Stimulated activated CD4-positive, alpha-beta T cell treated with anti-CD3 and anti-CD28 coated beads, TNF-alpha, amount 100 ng/mL, for 48 hours (primary cell): ENCODE measurements at regions not wholly inside any gene's neighbourhood (a gene's known extent, or its start where the extent isn't known, plus 50 kb on each side); places are given as distances from the start of the nearest gene placed in this dataset.

Experiments
- DNase-seq, 3 donors: peaks; one replicate each; pipeline ENCODE4 v3.0.0-alpha.2; 2020; ENCODE audit warnings: low read depth in 3 of 3

DNA sequence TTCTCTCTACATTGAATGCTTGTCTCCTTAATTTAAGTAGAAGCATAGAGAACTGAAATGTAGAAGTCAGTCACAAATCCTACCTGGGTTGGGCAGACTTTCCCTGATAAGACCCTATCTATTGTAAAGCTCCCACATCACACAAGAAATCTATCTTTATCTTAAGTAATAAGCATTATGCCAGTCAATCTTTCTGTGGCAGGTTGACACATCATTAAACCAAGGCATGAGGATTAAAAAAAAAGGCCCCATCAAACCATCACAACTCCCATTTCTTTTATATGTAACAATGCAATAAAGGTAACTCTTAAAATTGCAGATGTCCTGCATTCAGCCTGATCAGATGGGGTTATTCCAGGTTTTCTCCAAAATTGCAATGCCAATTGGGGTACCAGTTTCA is 311.8 kb downstream of the TOX3 start:
- no peak for DNase-seq

- DNase-seq, result no peak
Measured at GRCh38 chr16:52234626-52235025, 312.3 kb downstream of the TOX3 start.

- no peak for DNase-seq
Measured at GRCh38 chr16:52229471-52229870, 317.5 kb downstream of the TOX3 start.

GRCh38 chr16:52227851-52228250 is 319.1 kb downstream of the TOX3 start:
- no peak for DNase-seq

DNA sequence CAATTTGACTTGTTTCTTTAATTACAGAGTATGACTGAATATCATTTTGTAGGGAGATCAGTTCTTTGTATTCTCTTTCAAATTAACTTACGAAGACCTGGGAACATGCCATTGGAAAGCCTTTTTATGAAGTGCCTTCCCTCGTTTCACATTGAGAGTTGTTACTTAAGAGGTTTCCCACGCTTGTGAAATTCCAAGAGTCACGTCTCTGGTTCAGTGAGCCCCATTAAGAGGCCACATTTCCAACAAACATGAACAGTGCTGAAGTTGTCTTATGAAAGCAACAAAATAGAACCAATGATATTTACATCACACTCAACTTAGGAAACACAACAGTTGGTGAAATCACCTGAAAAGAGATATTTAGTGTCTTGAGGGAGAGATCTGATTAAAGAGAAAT is 334.1 kb downstream of the TOX3 start:
- DNase-seq, result no peak

DNA sequence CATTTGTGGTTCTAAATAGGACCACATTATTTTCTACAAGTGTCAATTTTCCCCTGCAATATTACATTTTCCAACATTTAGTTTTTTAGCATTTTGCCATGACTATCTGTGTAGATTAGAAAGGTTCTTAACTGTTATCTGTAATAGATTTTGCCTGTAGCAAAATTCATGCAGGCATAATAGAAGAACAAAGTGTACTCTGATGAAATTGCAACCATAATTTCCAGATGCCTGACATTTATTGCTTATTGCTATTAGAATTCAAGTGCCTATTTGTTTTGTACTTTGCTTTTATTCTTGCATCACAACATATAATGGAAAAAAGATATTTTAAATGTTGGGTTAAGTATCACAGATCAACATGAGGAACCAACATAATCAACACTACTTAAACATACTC is 337.7 kb downstream of the TOX3 start:
- no peak for DNase-seq

GRCh38 chr16:52203096-52203495 is 343.8 kb downstream of the TOX3 start:
- DNase-seq, result no peak

GRCh38 chr16:52193441-52193840 is 353.5 kb downstream of the TOX3 start:
- no peak for DNase-seq

GRCh38 chr16:52191531-52192134 is 355.3 kb downstream of the TOX3 start:
- DNase-seq, result peak; percentile 13 to 26 (median 24)

DNA sequence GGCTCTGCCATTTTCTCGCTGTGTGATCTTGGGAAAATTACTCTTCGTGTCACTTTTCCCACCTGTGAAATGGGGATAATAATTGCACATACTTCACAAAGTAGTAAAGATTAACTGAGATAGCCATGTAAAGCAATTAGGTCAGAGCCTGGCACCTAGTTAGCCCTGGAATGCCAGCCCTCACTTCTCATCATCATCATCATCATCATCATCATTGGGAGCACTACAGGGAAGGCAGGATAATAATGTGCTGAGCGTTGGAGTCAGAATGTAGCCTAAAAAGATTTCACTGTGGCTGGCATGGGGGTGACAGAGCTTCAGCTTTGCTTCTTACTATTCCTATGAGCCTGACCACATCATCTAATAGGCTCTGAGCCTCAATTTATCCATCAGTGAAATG is 362.6 kb downstream of the TOX3 start:
- no peak for DNase-seq

- DNase-seq, result no peak
Measured at GRCh38 chr16:52182840-52183239, 364.1 kb downstream of the TOX3 start.

GRCh38 chr16:52174168-52174567 is 372.8 kb downstream of the TOX3 start:
- no peak for DNase-seq

DNA sequence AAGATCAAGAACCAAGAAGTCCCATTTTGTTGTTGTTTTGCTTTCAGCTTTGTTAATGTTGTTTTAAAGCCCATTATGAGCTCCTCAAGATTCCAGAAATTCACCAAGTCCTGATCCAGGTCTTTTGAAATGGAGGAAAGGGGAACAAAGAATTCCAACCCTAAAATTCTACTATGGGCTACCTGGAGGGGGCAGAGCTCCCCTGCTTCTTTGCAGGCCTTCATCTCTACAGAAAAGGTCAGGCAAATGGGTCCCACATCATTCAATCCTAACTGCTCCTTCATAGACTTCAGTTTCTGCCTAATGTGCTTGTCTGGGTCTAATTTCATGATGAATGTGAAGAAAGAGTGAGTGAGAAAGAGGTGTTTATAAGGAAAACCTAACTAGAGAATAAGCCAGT is 375.5 kb downstream of the TOX3 start:
- no peak for DNase-seq

DNA sequence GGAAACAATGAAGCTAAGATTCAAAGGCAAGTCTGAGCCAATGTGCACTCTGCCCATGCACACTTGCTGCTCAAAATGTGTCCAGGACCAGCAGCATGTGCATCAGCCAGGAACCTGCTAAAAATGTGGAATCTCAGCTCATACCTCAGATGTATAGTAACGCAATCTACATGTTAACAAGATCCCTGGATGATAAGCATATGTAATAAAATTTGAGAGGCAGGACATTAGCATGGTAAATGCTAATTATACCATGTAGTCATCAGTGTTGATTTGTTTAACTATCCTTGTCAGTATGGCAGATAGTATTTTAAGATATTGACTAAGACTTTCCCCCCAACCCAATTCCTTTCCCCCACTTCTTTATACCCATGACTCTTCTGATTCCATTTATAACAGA is 379.6 kb downstream of the TOX3 start:
- DNase-seq, result no peak

DNA sequence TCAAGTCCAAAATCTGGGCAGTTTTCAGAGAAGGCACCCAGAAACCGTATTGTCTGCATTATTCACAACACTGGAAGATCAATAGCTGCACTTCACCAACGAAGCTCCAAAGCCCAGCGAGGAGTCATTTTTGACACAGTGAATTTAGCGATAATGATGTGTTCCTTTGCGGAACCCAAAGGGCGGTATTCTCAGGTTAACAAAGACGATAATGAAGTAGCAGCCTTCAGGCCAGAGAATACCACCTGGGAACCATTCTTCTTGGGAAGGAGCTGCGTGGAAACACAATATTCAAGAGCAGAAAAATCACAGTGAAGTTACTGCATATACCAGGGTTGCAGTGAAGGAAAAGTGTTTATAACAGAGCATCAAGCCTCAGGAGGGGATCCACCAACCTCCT is 381.0 kb downstream of the TOX3 start:
- no peak for DNase-seq

- no peak for DNase-seq
Measured at GRCh38 chr16:52149003-52149402, 397.9 kb downstream of the TOX3 start.

DNA sequence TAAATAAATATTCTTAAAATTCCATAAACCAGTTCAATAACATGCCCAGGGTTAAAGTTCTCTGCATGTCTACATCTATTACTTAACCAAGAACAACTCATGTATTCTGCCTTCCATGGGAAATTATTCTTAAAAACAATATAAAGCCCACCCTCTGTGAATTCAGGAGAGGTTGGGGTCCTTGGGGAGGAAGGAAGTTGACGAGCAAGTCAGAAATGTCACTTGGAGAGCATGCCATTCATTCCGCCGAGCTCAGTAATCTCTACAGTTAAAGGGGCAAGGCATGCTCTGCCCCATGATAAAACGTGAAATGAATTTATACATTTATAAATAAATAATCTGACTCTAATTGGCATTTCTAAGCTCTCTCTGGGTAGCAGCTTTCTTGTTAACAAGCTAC is 405.1 kb downstream of the TOX3 start:
- DNase-seq, result no peak

- no peak for DNase-seq
Measured at GRCh38 chr16:52128361-52128760, 418.6 kb downstream of the TOX3 start.

DNA sequence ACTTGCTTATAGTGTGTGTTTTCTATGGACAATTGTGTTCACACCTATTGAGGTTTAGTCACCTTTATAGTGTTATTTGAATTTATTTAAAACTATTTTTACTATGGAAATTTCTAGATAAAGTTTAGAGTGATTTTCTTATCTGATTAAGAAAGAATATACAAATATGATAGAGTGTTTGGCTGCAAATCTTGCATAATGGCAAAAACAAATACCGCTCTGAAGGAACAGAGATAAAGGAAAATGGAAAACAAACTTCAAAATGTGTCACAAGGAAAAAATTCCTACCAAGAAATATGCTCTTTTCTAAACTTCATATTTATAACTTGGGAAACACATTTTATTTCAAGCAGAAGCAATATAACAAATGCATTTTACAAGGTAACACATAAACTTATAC is 423.1 kb downstream of the TOX3 start:
- DNase-seq, result no peak

DNA sequence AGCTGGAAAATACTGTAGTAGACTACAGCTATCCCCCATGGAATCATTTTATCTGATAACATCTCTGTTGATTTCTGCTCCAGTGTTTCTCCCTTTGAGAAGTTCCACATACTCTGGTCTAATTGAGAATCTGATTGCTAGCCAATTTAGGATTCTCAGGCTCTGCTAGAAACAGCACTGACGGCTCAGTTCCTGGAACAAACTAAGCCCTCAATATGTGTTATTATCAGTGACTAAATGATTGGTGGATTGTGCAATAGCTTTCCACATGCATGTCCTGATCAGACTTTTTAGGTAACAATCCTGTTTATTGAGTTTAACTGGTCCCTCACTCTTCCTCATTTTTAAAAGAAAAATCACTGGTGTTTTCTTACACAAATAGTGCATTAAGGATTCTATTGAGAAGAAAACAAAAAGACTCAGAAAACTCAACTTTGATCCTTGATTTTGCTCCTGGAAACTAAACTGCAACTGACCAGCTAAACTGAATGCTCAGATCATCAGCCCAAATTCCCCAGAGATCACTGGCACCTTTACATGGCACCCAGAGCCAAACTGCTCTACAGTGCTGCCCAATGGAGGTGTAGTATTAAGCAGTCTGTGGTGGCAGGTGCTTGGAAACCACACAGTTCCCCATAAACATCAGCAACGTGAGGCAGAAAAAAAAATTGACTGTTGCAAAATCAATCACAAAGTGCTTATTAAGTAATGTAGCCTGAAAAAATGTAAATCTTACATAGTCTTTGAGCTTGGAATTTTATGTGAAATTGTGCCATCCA is 423.7 kb downstream of the TOX3 start:
- DNase-seq, result no peak

DNA sequence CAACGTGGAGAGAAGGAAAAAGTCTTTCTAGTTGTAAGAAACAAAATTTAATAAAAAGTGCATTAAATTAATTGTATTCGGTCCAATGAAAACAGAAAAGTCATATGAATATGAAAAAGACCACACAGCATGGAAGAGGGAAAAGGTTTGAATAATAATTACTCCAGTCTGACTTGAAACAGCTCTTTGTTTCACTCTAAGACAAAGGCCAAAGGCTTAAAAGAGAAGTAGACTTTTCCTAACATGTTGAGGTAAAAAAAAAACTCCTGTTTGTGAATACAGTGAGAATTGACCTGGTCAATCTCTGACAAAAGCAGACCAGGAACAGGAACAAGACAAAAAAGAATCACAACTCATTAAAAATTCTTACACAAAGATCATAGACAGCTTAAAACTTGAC is 429.8 kb downstream of the TOX3 start:
- no peak for DNase-seq

DNA sequence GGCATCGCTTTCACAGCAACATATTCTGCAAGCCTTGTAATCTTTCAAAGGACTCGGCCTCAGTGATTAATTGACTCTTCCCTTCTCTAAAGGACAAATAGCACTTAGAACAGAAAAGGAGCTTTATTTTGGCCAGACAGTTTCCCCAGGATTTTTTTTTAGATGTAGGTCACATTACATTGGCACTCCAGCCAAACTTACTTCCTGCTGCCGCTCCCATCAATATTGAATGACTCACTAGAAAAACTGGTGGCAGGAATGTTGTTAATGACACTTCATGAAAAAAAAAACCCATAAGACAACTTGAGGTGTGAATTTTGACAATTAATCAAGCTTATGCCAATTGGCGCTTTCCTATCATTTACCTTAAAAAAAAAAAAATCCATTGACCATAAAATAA is 432.6 kb downstream of the TOX3 start:
- no peak for DNase-seq

- DNase-seq, result no peak
Measured at GRCh38 chr16:52113533-52114183, 433.3 kb downstream of the TOX3 start.
